ENCODE measurements at regions not wholly inside any gene's neighbourhood (a gene's known extent, or its start where the extent isn't known, plus 50 kb on each side); places are given as distances from the start of the nearest gene placed in this dataset.

DNA sequence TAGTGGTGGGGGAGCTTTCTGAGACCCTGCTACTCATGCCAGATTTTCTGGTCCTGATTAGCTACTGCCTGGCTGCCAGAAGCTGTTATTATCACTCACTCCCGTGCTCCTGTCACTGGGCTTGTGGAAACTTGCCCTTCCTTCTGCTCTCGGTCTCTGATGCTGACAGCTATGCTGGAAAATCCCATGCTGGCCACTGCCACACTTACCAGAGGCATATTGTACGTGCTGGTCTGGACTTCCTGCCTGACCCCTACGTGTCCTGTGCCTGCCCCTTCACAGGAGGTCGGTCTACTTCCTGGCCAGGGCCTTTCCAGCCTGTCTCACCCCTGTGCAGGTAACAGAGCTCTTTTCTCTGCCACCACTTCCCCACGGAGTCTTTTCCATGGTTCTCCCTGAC lies 149.4 kb upstream of the PLEKHG7 start (continued):
- TF ChIP-seq SUZ12 (IDR thresholded peaks at IDR 0.05; ENCODE audit: unreplicated experiment) (no peak), EP300 (IDR thresholded peaks at IDR 0.05; ENCODE audit: borderline replicate concordance in 1 of 2, control insufficient read depth in 1 of 2, low read depth in 2 of 2, low read length in 2 of 2) (peak in 1 of 2 experiments; percentile 79; a peak in 3 of 4 replicates), JUND (IDR thresholded peaks at IDR 0.05; ENCODE audit: low read depth, low read length) (no peak), BHLHE40 (IDR thresholded peaks at IDR 0.05; ENCODE audit: borderline replicate concordance in 1 of 2, low read depth in 2 of 2, low read length in 1 of 2) (peak; percentile 36 to 82; a peak in 3 of 4 replicates), BCL11A (IDR thresholded peaks at IDR 0.05; ENCODE audit: low read depth, low read length) (0 out of 2 replicates have a peak, but pooled peaks have one; percentile 42), CBX5 (IDR thresholded peaks at IDR 0.05; ENCODE audit: low read depth) (no peak), ASH2L (IDR thresholded peaks at IDR 0.05; ENCODE audit: borderline replicate concordance, low read depth) (no peak), RAD51 (IDR thresholded peaks at IDR 0.05) (no peak), SIN3A (IDR thresholded peaks at IDR 0.05; ENCODE audit: low read depth, low read length) (no peak), USF2 (IDR thresholded peaks at IDR 0.05; ENCODE audit: borderline replicate concordance, low read depth, low read length) (no peak), ZNF622 (IDR thresholded peaks at IDR 0.05) (no peak), E2F8 (IDR thresholded peaks at IDR 0.05; ENCODE audit: low read depth, partially characterized antibody) (no peak), NR2F1 (conservative IDR thresholded peaks at IDR 0.05) (peak; percentile 91), CREB1 (IDR thresholded peaks at IDR 0.05; ENCODE audit: low read depth) (no peak), RFX5 (IDR thresholded peaks at IDR 0.05; ENCODE audit: low read depth, low read length) (no peak), USF1 (IDR thresholded peaks at IDR 0.05; ENCODE audit: borderline replicate concordance, extremely low read length, insufficient read depth, low read depth, low read length) (no peak), SUPT20H (IDR thresholded peaks at IDR 0.05; ENCODE audit: borderline replicate concordance, control insufficient read depth, low read depth, low read length) (no peak), IRF3 (IDR thresholded peaks at IDR 0.05) (no peak), PML (IDR thresholded peaks at IDR 0.05; ENCODE audit: low read length) (no peak), SMC3 (IDR thresholded peaks at IDR 0.05; ENCODE audit: borderline replicate concordance, low read length) (no peak), HDAC2 (IDR thresholded peaks at IDR 0.05) (no peak)
- TF ChIP-seq, protein P1, sequence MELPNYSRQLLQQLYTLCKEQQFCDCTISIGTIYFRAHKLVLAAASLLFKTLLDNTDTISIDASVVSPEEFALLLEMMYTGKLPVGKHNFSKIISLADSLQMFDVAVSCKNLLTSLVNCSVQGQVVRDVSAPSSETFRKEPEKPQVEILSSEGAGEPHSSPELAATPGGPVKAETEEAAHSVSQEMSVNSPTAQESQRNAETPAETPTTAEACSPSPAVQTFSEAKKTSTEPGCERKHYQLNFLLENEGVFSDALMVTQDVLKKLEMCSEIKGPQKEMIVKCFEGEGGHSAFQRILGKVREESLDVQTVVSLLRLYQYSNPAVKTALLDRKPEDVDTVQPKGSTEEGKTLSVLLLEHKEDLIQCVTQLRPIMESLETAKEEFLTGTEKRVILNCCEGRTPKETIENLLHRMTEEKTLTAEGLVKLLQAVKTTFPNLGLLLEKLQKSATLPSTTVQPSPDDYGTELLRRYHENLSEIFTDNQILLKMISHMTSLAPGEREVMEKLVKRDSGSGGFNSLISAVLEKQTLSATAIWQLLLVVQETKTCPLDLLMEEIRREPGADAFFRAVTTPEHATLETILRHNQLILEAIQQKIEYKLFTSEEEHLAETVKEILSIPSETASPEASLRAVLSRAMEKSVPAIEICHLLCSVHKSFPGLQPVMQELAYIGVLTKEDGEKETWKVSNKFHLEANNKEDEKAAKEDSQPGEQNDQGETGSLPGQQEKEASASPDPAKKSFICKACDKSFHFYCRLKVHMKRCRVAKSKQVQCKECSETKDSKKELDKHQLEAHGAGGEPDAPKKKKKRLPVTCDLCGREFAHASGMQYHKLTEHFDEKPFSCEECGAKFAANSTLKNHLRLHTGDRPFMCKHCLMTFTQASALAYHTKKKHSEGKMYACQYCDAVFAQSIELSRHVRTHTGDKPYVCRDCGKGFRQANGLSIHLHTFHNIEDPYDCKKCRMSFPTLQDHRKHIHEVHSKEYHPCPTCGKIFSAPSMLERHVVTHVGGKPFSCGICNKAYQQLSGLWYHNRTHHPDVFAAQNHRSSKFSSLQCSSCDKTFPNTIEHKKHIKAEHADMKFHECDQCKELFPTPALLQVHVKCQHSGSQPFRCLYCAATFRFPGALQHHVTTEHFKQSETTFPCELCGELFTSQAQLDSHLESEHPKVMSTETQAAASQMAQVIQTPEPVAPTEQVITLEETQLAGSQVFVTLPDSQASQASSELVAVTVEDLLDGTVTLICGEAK (IDR thresholded peaks at IDR 0.05; ENCODE audit: borderline replicate concordance) = 0 out of 2 replicates have a peak, but pooled peaks have one; percentile 22

Data from GM12878 (cell line).